Liver (tissue), 3 donors: ENCODE measurements at regions not wholly inside any gene's neighbourhood (a gene's known extent, or its start where the extent isn't known, plus 50 kb on each side); places are given as distances from the start of the nearest gene placed in this dataset.

Experiments used
- ATF3 ChIP-seq: IDR thresholded peaks from 2 replicates; pipeline ENCODE4 v1.6.1; 2016; ENCODE audit warnings: antibody characterized with exemption
- CTCF ChIP-seq: fragments of 150-350 bp; IDR thresholded peaks from 2 replicates; pipeline ENCODE4 v1.5.1; 2017; ENCODE audit warnings: improper control_type of control experiment, low read depth, low read length; ENCODE audit not compliant: missing input control
- JUND ChIP-seq, 2 donors: IDR thresholded peaks; 2 replicates each; pipeline ENCODE4 v1.6.1; 2016; ENCODE audit warnings: antibody characterized with exemption in 2 of 2
- MAX ChIP-seq: IDR thresholded peaks from 2 replicates; pipeline ENCODE4 v1.6.1; 2016; ENCODE audit warnings: antibody characterized with exemption
- SP1 ChIP-seq: IDR thresholded peaks from 2 replicates; pipeline ENCODE4 v1.6.1; 2018; ENCODE audit warnings: antibody characterized with exemption, mild to moderate bottlenecking
- YY1 ChIP-seq: IDR thresholded peaks from 2 replicates; pipeline ENCODE4 v1.6.1; 2016; ENCODE audit warnings: antibody characterized with exemption, mild to moderate bottlenecking
- donor health status: healthy.
- donor health status: healthy.

- no peak for TF ChIP-seq CTCF
- no peak for TF ChIP-seq YY1
- no peak for TF ChIP-seq JUND (IDR thresholded peaks at IDR 0.05)
- no peak for TF ChIP-seq ATF3
- TF ChIP-seq SP1: no peak
- TF ChIP-seq MAX: no peak
Observed at GRCh38 chr20:24851346-24852019, 97.6 kb upstream of the CST7 start.
